ENCODE measurements at regions not wholly inside any gene's neighbourhood (a gene's known extent, or its start where the extent isn't known, plus 50 kb on each side); places are given as distances from the start of the nearest gene placed in this dataset.

GRCh38 chr14:106831322-106831720 is 1304.9 kb downstream of the TMEM121 start:
- TF ChIP-seq EP300 (IDR thresholded peaks at IDR 0.05; ENCODE audit: borderline replicate concordance) (no peak), TAF1 (IDR thresholded peaks at IDR 0.05; ENCODE audit: low read depth) (no peak), YY1 (IDR thresholded peaks at IDR 0.05; ENCODE audit: low read depth) (no peak), NFIC (IDR thresholded peaks at IDR 0.05) (no peak), TEAD4 (IDR thresholded peaks at IDR 0.05) (no peak), RAD21 (IDR thresholded peaks at IDR 0.05; ENCODE audit: low read depth) (no peak), TCF12 (IDR thresholded peaks at IDR 0.05; ENCODE audit: low read depth) (no peak)
- TF ChIP-seq, protein P1, sequence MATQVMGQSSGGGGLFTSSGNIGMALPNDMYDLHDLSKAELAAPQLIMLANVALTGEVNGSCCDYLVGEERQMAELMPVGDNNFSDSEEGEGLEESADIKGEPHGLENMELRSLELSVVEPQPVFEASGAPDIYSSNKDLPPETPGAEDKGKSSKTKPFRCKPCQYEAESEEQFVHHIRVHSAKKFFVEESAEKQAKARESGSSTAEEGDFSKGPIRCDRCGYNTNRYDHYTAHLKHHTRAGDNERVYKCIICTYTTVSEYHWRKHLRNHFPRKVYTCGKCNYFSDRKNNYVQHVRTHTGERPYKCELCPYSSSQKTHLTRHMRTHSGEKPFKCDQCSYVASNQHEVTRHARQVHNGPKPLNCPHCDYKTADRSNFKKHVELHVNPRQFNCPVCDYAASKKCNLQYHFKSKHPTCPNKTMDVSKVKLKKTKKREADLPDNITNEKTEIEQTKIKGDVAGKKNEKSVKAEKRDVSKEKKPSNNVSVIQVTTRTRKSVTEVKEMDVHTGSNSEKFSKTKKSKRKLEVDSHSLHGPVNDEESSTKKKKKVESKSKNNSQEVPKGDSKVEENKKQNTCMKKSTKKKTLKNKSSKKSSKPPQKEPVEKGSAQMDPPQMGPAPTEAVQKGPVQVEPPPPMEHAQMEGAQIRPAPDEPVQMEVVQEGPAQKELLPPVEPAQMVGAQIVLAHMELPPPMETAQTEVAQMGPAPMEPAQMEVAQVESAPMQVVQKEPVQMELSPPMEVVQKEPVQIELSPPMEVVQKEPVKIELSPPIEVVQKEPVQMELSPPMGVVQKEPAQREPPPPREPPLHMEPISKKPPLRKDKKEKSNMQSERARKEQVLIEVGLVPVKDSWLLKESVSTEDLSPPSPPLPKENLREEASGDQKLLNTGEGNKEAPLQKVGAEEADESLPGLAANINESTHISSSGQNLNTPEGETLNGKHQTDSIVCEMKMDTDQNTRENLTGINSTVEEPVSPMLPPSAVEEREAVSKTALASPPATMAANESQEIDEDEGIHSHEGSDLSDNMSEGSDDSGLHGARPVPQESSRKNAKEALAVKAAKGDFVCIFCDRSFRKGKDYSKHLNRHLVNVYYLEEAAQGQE (IDR thresholded peaks at IDR 0.05; ENCODE audit: low read depth), result no peak
